ENCODE measurements at regions not wholly inside any gene's neighbourhood (a gene's known extent, or its start where the extent isn't known, plus 50 kb on each side); places are given as distances from the start of the nearest gene placed in this dataset.
A peak's percentile ranks its signal among the peaks of the same experiment; 100 is the strongest.
"Not testable (repeated sequence)": the region's sequence is repeated elsewhere in the genome, so short reads cannot be mapped to it uniquely, and the experiment has no call there.

DNA sequence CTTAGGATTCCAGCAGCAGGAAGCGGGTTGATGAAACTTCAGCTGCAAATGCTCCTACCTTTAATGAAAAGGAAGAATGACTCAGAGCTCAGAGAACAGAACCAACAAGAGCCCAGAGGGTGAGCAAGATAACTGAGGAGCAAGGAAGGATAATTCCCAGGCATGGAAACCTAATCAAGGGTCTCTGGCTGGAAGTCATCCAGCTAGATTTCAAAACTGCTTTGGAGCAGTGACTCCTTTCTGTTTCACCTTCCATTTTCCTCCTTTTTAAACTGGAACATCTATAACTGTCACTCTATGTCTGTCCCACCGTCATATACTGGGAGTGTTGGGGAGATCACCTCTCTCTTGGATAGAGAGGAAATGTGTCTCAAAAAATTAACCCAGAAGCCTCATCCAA, 148.4 kb upstream of the RAB6C start:
- no peak for DNase-seq

DNA sequence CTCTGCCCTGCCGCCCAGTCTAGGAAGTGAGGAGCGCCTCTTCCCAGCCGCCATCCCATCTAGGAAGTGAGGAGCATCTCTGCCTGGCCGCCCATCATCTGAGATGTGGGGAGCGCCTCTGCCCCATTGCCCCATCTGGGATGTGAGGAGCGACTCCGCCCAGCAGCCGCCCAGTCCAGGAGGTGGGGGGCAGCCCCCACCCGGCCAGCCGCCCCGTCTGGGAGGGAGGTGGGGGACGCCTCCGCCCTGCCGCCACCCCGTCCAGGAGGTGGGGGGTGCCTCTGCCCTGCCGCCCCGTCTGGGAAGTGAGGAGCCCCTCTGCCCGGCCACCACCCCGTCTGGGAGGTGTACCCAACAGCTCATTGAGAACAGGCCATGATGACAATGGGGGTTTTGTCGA, 146.0 kb upstream of the RAB6C start:
- DNase-seq = not testable (repeated sequence)

DNA sequence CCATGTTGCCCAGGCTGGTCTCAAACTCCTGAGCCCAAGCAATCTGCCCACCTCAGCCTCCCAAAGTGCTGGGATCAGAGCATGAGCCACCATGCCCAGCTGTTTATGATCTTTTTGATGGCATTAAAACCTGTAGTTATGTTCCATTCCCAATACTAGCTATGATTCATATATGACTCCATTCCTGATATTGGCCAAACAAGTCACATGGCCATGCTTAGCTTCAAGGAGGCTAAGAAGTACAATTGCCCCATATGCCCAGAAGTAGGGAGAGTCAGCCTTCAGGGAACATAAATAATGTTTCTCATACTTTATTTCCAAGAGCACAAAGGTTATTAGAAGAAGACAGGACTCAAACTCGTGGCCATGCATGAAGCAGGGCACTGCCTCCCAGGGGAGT, 132.4 kb upstream of the RAB6C start:
- DNase-seq = no peak

DNA sequence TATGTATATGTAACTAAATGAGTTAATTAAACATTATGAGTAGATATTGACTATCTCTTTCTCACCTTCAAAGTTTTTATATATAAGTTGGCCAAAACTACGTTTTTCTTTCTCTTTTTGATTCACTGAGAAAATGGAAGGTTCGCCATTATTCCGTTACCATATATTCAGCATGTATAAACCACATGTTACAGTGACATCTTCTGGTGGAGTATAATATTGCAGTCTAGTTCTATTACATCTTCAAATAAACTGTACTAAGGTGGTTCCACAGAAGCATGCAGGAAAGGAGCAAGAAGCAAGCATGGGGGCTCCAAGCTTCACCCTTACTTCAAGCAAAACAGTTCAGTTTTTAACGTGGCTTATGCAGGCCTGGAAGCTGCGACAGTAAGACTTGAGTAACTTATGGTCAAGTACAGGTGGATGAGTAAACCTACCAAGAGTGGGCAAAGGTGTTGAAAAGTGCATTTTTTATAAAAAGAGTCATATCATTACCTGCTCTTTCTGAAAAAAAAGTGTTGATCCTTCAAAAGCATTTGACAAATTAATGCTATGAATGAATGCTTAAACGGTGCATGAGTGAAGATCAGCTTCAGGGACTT, 129.8 kb upstream of the RAB6C start:
- DNase-seq = peak; percentile 29

DNA sequence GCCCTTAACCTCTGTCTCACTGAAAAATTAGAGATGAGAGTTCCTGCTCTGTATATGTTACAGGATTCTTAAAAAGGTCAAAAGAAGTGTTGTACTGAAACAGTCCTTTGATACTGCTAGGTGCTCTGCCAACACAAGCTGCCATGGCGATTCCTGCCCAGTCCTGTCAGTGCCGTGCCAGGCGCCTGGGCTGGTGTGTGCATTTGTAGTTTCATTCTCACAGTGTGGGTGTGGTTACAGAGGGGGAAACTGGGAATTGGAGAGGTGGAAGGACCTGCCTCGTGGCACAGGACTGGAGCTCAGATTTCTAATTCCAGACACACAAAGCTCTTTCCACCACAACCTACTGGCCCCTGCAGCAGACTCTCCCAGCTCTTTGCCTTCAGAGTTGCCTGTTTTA, 122.3 kb upstream of the RAB6C start:
- DNase-seq = no peak

DNA sequence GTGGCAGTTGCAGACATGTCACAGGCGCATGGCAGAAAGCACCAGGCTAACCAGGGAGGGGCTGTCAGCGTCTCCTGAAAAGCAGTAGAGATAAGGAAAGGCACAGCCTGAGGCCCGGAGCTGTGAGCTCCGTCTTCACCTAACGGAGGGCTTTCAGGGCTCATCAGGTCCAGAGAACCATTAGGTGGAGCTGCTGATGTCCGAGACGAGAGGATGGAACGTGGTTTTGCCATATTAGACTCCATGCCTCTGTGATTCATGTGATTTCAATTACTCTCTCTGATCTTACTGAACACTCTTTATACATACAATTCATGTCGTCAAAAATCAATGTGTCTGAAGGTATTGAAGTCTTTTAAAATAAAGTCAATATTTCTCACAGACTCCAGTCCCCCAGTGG, 120.3 kb upstream of the RAB6C start:
- no peak for DNase-seq

DNA sequence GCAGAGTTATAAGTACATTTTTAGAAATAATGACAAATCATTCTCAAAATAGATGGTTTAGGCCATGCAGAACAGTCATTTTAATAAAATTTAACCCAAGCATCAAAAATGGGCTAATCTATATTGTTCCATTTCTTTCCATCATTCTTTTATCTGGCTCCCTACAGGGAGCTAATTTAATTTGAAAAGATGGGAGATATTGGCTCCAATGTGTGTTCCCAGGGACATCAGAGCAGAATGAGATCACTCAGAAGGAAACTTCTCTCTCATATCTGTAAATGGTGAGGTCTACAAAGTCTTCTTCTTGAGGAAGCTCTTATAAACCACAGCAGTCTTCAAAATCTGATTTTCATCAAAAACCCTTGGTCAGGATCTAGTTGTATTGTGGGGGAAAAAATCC, 119.4 kb upstream of the RAB6C start:
- DNase-seq = no peak

DNA sequence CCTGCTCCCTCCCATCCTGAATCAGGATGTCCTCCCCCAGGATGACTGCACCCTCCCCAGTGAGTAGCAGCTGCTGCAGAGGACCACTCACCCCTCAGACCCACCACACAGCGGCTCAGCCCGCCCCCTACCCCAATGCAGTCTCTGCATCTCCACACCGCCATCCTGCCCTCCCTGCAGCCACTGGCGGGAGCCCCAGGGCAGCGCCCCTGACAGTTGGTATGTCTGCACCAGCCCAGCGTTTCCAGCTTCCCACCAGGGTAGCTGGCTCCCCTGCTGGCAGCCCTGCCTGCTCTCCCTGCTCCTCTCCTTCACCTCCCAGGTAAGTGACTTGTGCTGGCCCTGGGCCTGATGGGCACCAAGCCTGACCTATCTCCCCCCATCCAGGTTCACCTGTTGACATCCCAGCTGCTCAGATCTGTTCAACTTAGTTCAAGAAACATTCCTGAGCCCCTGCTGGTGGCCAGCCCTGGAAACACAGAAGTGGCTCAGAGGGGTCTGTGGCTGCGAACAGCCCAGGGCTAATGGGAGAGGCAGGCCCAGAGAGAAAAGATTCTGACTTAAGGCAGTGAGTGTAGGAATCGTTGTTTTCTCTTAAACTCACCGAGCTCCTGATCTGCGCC, 117.7 kb upstream of the RAB6C start:
- DNase-seq = no peak

DNA sequence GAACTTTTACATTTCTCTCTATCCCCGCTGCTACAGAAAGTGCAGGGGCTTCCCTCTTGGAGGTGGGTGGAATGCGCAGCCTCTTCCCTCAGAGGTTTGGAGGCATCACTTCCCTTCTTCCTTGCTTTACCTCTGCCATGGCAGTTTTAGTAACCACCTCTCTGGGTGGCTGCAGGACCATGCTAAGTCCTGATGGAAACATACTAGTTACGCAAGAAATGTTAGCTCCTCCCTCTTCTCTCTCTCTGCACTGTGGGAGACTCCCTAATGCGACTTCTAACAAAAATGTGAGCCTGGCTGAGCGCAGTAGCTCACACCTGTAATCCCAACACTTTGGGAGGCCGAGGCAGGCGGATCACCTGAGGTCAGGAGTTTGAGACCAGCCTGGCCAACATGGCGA, 116.8 kb upstream of the RAB6C start:
- no peak for DNase-seq

DNA sequence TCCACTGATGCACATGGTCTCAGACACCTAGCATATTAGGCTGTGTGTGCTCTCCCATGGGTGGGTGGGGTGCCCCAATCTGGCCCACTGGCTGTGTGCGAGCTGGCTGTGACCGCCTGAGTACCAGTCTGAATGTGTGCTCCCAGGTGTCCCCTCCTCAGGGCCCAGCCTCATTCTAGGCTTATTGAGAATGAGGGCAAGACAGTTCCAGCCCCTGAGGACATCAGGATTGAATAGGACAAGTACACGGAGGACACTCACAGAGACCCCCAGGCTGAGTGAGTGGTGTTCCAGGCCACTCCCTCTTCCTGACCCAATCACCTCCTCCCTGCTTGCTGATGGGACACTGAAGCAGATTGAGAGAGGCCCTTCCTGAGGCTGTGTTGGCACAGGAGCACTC, 116.1 kb upstream of the RAB6C start:
- no peak for DNase-seq

DNA sequence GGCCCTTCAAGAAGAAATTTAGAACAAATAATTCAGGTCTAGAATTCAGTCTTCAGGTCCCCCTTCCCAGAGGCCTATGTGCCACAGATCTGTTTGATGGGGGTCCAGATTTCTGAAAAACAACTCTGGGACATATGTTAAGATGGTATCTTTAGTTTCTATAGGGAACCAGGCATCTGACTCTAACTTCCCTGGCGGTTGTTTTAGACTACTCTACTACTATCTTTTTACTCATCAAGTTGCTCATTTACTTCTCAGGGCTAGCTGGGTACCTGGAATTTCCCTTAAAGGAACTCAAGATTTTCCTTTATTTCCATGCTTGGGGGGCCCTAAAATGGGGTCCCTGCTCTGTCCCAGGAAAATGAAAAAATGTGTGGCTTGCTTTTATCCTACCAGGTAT, 114.7 kb upstream of the RAB6C start:
- DNase-seq = no peak

DNA sequence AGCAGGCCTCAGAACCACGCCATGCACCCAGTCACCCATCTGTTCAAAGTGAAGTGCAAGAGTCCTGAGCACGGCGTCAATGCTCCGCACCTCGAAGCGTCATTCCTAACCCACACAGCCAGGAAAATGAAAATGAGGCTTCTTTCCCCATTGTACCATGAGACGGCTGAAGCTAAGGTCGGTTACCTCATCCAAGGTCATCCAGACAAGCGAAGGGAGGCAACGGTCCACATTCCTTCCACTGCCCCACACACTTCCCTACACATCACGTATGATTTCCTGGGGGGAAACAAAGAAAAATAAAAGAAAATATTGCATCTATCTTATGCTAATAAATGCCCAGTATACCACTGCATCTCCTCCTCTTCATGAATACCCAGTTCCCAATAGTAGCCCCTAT, 113.5 kb upstream of the RAB6C start:
- DNase-seq = no peak

DNA sequence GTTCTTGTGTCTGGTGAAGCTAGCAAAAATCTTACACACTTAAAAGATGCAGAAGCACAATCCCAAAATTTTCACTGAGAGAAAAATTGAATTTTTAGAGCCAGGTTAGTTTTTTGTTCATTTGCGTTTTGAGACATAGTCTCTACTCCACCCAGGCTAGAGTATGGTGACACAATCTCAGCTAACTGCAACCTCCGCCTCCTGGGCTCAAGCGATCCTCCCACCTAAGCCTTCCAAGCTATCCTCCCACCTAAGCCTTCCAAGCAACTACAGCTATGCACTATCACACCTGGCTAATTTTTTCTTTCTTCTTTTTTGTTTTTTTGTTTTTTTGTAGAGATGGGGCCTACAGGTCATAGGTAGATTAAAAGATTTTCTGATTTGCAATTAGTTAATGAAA, 113.1 kb upstream of the RAB6C start:
- DNase-seq = no peak

DNA sequence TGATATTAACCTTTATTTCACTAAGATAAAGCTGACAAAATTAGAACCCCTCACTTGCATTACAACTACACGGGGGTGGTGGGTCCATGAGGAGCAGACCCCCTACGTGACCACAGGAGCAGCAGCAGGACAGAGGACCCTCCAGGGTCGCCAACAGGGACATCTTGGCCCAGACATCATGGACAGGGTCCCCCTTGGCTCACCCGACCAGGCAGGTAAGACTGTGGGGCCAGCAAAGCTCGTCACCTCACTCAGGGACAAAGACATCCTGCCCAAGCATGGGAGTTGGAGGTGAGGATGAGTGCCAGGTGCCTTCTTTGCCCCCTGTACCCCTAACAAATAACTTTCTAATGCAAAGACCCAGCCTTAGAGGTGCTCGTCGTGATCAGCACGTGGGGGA, 111.3 kb upstream of the RAB6C start:
- DNase-seq = no peak

DNA sequence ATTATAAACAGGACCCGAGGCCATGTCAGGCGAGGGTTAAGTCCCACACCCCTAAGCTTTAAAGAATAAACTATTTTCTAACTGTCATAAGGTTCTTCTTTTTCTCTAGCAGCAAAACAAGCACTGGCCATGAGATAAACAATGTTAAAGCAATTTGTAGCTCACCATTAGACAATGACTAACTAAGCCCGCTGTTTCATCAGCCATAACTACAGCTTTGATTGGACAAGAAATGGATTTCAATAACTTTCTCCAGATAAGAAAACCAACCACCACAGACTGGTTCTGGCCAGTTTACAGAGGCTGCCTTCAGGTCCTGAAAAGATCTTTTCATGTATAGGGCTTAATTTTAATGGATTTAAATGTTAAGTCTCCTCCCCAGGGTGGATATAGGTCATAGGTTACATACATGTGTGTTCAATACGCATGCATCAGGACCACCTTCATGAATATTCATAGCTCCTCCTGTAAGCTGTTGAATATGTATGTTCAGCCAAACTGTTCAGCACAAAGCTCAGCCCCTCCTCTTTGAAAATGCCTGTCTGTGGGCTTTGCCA, 108.7 kb upstream of the RAB6C start:
- no peak for DNase-seq

DNA sequence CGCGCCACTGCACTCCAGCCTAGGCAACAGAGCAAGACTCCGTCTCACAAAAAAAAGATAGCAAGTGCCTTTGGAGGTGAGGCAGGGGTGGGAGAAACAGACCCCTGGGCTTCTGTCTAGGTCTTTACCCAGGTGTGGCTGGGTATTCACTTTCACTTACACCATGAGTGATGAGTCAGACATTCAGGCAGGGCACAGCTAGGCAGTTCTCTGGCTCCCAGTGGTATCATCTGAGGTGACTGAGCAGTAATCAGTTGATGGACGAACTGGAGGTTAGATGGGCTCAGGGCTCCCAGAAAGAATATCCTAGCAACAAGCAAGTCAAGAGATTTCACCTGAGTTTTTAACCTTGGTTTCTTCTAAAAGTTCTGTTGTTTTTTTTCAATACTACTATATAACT, 107.0 kb upstream of the RAB6C start:
- DNase-seq = no peak

DNA sequence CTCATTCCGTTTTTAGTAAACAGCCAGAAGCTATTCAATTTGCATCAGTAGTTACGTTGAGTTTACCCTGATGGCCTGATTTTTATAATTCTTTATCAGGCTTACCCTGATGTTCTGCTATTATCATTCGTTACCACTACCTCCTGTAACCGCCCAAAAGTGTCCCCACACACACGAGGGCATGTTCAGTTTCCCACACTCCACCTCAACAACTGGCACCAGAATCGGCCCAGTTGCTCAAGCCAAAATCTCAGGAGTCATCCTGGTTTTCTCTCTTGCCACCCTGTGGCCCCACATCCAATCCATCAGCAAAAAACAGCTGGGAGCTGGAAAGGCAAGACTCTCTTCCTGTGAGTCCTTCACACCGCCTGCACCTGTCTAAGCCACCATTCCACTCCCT, 102.9 kb upstream of the RAB6C start:
- no peak for DNase-seq

DNA sequence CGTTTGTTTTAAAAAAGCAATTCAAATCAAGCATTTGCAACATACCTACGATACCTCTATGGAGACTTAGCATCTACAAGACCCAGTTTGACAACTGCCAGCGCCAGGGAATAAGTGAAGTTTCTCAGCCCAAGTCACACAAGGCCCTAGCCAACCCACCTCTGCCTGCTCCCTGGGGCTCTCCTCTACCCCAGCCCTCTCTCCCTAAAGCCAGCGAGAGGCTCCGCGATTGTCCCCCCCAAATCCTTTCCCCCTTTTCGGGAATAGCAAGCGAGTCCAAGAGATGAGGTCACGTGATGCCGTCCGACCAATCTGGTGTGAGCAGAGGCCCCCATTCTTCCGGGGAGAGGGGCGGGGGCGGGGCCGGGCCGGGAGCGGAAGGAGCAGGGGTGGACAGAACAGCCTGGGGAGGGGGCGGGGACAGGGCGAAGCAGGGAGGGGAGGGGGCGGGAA, 102.2 kb upstream of the RAB6C start:
- DNase-seq = no peak

DNA sequence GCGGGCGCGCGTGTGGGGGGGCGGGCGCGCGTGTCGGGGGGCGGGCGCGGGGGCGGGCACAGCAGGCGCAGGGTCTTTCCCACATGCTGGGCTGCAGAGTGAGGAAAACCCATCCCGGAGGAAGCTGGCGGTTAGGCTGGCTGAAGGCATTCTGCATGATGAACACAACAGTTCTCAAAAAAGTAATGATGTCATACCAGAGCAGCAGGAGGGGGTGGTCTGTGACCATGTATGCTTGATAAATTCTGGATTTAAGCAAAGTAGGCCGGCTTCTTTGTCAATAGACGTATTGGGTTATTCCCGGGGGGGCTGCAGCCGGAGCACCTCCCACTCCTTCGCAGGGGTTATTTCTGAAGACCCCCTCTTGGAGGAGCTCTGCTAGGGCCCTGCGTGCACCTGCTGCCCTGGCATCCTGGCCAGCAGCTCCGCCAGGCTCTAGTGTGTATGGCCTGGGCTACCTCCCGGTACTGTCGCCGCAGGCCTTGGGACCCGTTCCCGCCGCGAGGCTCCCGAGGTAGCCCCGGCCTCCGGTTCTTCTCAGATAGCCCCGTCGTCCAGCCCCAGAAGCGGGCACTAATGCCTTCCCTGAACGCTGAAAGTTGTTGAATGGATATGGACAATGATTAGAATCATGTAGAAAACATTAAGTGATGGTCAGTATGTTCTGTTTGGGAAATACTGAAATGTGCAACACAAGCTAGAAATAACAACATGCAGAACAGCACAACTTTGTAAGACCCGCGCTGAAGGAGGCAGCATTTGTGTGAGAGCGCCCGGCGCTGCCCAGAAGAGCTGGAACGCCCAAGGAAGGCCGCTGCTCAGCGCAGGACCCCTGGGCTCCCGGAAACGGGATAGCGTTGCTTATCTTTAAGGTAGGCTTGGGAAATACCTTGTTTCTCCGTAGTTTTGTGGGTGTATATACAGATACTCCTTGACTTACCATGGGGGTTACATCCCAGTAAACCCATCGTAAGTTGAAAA, 101.4 kb upstream of the RAB6C start:
- no peak for DNase-seq

DNA sequence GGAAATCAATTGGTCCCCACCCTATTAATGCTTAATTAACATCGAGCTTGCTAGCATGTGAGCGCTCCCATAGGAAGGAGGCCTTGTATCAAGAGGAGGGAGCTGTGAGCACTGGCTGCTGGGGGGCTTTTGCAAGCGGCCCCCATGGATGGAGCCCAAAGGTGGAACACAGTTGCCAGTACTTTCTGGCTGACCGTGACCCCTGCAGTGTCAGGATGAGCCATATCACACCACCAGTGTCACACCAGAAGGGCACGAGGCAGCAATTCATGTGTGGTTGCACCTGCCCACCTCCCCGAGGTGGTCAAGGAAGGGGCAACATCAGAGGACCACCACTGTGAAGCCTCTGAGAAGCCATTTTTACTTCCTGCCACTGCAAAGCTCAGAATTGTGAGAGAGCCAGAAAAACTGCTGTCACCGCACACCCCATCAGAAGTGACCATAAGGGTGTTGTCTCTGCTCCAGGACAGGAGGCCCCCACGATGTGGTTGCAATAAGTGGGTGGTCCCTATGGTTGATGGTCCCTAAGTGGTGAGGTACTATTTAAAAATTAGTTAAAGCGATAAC, 99.8 kb upstream of the RAB6C start:
- DNase-seq = no peak

DNA sequence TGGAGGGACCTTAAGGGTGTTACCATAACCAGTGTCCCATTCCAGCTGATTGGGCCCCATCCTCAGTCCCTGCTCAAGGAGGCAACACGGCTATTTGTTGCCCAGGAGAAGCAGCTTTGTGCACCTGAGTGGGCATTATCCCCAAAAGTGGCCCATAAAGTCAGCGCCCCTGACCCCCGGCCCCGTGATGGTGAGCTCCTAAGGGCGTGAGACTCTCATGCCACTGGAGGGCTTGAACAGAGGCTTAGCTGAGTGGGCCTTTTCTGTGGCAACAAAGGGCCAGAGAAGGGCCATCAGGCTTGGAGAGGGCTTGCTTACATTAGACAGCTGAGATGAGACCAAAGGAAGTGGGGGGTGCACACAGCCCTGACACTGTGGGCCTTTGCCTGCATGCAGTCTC, 99.2 kb upstream of the RAB6C start:
- no peak for DNase-seq

DNA sequence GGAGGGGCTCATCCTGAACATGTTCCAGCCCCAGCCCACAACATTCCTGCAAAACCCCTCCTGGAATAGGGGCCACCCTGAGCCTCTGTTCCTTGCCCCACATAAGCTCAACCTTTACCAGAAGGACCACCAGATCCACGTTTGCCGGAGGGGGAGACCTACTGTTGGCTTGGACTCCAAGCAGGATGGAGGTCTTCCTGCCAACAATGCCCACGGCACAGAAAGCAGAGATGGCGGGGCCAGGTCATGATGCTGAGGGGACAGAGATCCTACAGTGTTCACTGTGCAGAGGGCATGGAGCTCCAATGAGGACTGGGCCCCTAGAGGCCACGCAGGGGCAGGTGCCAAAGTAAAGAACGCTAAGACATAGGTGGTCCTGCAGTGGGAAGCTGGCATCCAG, 98.5 kb upstream of the RAB6C start:
- DNase-seq = no peak

DNA sequence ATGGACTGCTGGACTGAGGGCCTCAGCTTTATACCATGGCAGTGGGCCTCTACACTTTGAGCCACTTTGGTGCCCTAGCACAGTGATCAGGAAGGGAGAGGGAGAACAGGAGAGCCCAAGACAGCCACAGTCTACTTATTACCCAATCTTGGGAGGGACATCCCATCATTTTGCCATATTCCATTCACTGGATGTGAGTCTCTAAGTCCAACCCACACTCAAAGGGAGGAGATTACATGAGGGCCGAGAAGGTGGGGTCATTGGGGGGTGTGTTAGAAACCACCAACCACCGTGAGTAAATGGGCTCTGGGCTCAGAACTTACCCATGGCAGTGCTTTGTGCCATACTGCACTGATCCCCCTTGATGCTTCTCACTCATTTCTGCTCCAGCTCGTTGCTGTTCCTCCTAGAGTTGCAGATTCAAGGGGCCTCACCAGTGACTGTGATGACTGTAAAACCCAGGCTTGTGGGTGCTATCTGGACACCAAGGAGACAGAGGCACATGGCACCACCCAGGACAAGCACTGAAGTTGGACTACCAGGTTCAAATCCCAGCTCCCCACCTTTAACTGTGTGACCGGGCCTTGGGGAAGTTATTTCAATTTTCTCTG, 97.6 kb upstream of the RAB6C start:
- DNase-seq = no peak

Measured in SIG-M5 (cell line).